Gastrocnemius medialis (tissue), 4 donors: ENCODE measurements at regions not wholly inside any gene's neighbourhood (a gene's known extent, or its start where the extent isn't known, plus 50 kb on each side); places are given as distances from the start of the nearest gene placed in this dataset.

Source experiments
- CTCF ChIP-seq, 5 experiments: fragments of 450-650 bp in 3 of 5; fragments of 200-600 bp in 2 of 5; sonication (generic) in 2 of 5; IDR thresholded peaks in 4 of 5; conservative IDR thresholded peaks in 1 of 5; 1 replicate in 4 of 5; 2 replicates in 1 of 5; pipeline ENCODE4 v1.5.1; 2016 to 2019; ENCODE audit warnings: antibody characterized with exemption in 5 of 5, mild to moderate bottlenecking in 3 of 5, moderate library complexity in 3 of 5
- POLR2A ChIP-seq, 2 donors: fragments of 450-650 bp; IDR thresholded peaks; one replicate each; pipeline ENCODE4 v1.6.1; 2017; ENCODE audit warnings: antibody characterized with exemption in 2 of 2, mild to moderate bottlenecking in 2 of 2, moderate library complexity in 2 of 2

GRCh38 chr2:143873886-143874285, 646.0 kb downstream of the ZEB2 start:
- TF ChIP-seq CTCF (IDR thresholded peaks at IDR 0.05 in 4 of 5, conservative IDR thresholded peaks at IDR 0.05 in 1 of 5) (no peak), POLR2A (IDR thresholded peaks at IDR 0.05) (no peak)
